ENCODE measurements at regions not wholly inside any gene's neighbourhood (a gene's known extent, or its start where the extent isn't known, plus 50 kb on each side); places are given as distances from the start of the nearest gene placed in this dataset.

- Histone ChIP-seq H4K8ac (ENCODE audit: low read length) (no peak overlapping the region), H4K91ac (ENCODE audit: low read length) (no peak overlapping the region), H3K36me3 (ENCODE audit: control insufficient read depth in 1 of 2, insufficient read depth in 2 of 2, low read depth in 1 of 2, low read length in 2 of 2) (no peaks in the 10 kb centered on the region), H3K4ac (ENCODE audit: low read depth in 1 of 2, low read length in 2 of 2) (no peak overlapping the region), H3K9me3 (ENCODE audit: control insufficient read depth, low read length) (no peaks in the 10 kb centered on the region), H2BK120ac (ENCODE audit: low read depth, low read length) (no peak overlapping the region), H3K79me1 (replicated peaks; ENCODE audit: low read length, poor library complexity, severe bottlenecking) (no peaks in the 10 kb centered on the region), H3K4me2 (ENCODE audit: low read length, poor library complexity, severe bottlenecking) (no peak overlapping the region), H2BK5ac (ENCODE audit: low read depth, low read length, poor library complexity, severe bottlenecking) (no peak overlapping the region), H2AK5ac (ENCODE audit: low read length, severe bottlenecking) (no peak overlapping the region), H3K4me1 (ENCODE audit: control insufficient read depth, insufficient read depth, low read depth, low read length) (no peaks in the 10 kb centered on the region), H3K23ac (ENCODE audit: low read length in 2 of 2) (no peak overlapping the region), H3K27me3 (ENCODE audit: control insufficient read depth in 1 of 2, insufficient read depth in 1 of 2, low read length in 2 of 2) (peaks cover 0 to under 1% of the 10 kb centered on the region in 2 experiments), H3K27ac (ENCODE audit: low read length, poor library complexity, severe bottlenecking) (no peak overlapping the region), H3K4me3 (ENCODE audit: insufficient read depth in 1 of 2, low read depth in 1 of 2, low read length in 2 of 2) (no peak overlapping the region), H3K18ac (ENCODE audit: low read depth in 1 of 2, low read length in 2 of 2) (no peak overlapping the region), H2BK12ac (ENCODE audit: low read length in 2 of 2) (no peak overlapping the region), H2BK15ac (ENCODE audit: low read depth, poor library complexity, severe bottlenecking) (no peak overlapping the region), H3K9ac (ENCODE audit: low read length) (no peak overlapping the region), H3K14ac (ENCODE audit: low read length in 2 of 2) (no peak overlapping the region), H2AFZ (ENCODE audit: low read depth, low read length) (no peak overlapping the region)
- DNase-seq, result no peak
- WGBS, result 71% methylated on average over 2 of the region's 2 CpGs
These were observed 246.4 kb upstream of the PIK3R1 start for GRCh38 chr5:67969176-67969575.

- no peak overlapping the region for H3K27ac ChIP-seq (ENCODE audit: low read length, poor library complexity, severe bottlenecking)
These were observed 248.8 kb upstream of the PIK3R1 start for GRCh38 chr5:67966712-67967111.

GRCh38 chr5:67964619-67965018 lies 250.9 kb upstream of the PIK3R1 start:
- no peak overlapping the region for H3K27ac ChIP-seq (ENCODE audit: low read length, poor library complexity, severe bottlenecking)
- peaks cover 3% of the 10 kb centered on the region for H3K4me1 ChIP-seq (ENCODE audit: control insufficient read depth, insufficient read depth, low read depth, low read length)
- H2BK5ac ChIP-seq (ENCODE audit: low read depth, low read length, poor library complexity, severe bottlenecking), result no peak overlapping the region
- no peak overlapping the region for H3K4ac ChIP-seq (ENCODE audit: low read depth in 1 of 2, low read length in 2 of 2)
- H3K4me2 ChIP-seq (ENCODE audit: low read length, poor library complexity, severe bottlenecking), result no peak overlapping the region
- H3K18ac ChIP-seq (ENCODE audit: low read depth in 1 of 2, low read length in 2 of 2), result no peak overlapping the region
- H3K9ac ChIP-seq (ENCODE audit: low read length), result no peak overlapping the region
- H4K91ac ChIP-seq (ENCODE audit: low read length), result no peak overlapping the region
- WGBS, result no CpG with 5 or more reads among the region's 2 CpGs
- H3K9me3 ChIP-seq (ENCODE audit: control insufficient read depth, low read length), result no peaks in the 10 kb centered on the region
- H3K36me3 ChIP-seq (ENCODE audit: control insufficient read depth in 1 of 2, insufficient read depth in 2 of 2, low read depth in 1 of 2, low read length in 2 of 2), result no peaks in the 10 kb centered on the region
- no peak overlapping the region for H2BK12ac ChIP-seq (ENCODE audit: low read length in 2 of 2)
- H2BK120ac ChIP-seq (ENCODE audit: low read depth, low read length), result no peak overlapping the region
- no peak for DNase-seq
- no peak overlapping the region for H4K8ac ChIP-seq (ENCODE audit: low read length)
- no peaks in the 10 kb centered on the region for H3K79me1 ChIP-seq (replicated peaks; ENCODE audit: low read length, poor library complexity, severe bottlenecking)
- no peak overlapping the region for H2AK5ac ChIP-seq (ENCODE audit: low read length, severe bottlenecking)
- H3K14ac ChIP-seq (ENCODE audit: low read length in 2 of 2), result no peak overlapping the region
- H2AFZ ChIP-seq (ENCODE audit: low read depth, low read length), result no peak overlapping the region
- H3K27me3 ChIP-seq (ENCODE audit: control insufficient read depth in 1 of 2, insufficient read depth in 1 of 2, low read length in 2 of 2), result peaks cover 0 to 5% of the 10 kb centered on the region in 2 experiments
- H2BK15ac ChIP-seq (ENCODE audit: low read depth, poor library complexity, severe bottlenecking), result no peak overlapping the region
- no peak overlapping the region for H3K23ac ChIP-seq (ENCODE audit: low read length in 2 of 2)
- no peak overlapping the region for H3K4me3 ChIP-seq (ENCODE audit: insufficient read depth in 1 of 2, low read depth in 1 of 2, low read length in 2 of 2)

More at GRCh38 chr5:67966712-67967111, 248.8 kb upstream of the PIK3R1 start:
- H2BK5ac ChIP-seq (ENCODE audit: low read depth, low read length, poor library complexity, severe bottlenecking), result no peak overlapping the region
- H3K9ac ChIP-seq (ENCODE audit: low read length), result no peak overlapping the region
- no peak overlapping the region for H2BK12ac ChIP-seq (ENCODE audit: low read length in 2 of 2)
- H3K23ac ChIP-seq (ENCODE audit: low read length in 2 of 2), result no peak overlapping the region
- no peak overlapping the region for H3K4me3 ChIP-seq (ENCODE audit: insufficient read depth in 1 of 2, low read depth in 1 of 2, low read length in 2 of 2)
- peaks cover 0 to 5% of the 10 kb centered on the region in 2 experiments for H3K27me3 ChIP-seq (ENCODE audit: control insufficient read depth in 1 of 2, insufficient read depth in 1 of 2, low read length in 2 of 2)
- no peak overlapping the region for H3K4ac ChIP-seq (ENCODE audit: low read depth in 1 of 2, low read length in 2 of 2)
- no peak overlapping the region for H4K8ac ChIP-seq (ENCODE audit: low read length)
- no peak overlapping the region for H2AFZ ChIP-seq (ENCODE audit: low read depth, low read length)
- H4K91ac ChIP-seq (ENCODE audit: low read length), result no peak overlapping the region
- no peaks in the 10 kb centered on the region for H3K36me3 ChIP-seq (ENCODE audit: control insufficient read depth in 1 of 2, insufficient read depth in 2 of 2, low read depth in 1 of 2, low read length in 2 of 2)
- no CpG with 5 or more reads among the region's 1 CpG for WGBS
- no peak overlapping the region for H3K14ac ChIP-seq (ENCODE audit: low read length in 2 of 2)
- no peaks in the 10 kb centered on the region for H3K4me1 ChIP-seq (ENCODE audit: control insufficient read depth, insufficient read depth, low read depth, low read length)
- no peak overlapping the region for H3K18ac ChIP-seq (ENCODE audit: low read depth in 1 of 2, low read length in 2 of 2)
- no peak for DNase-seq
- no peak overlapping the region for H2AK5ac ChIP-seq (ENCODE audit: low read length, severe bottlenecking)
- H2BK120ac ChIP-seq (ENCODE audit: low read depth, low read length), result no peak overlapping the region
- no peaks in the 10 kb centered on the region for H3K9me3 ChIP-seq (ENCODE audit: control insufficient read depth, low read length)
- no peaks in the 10 kb centered on the region for H3K79me1 ChIP-seq (replicated peaks; ENCODE audit: low read length, poor library complexity, severe bottlenecking)
- H3K4me2 ChIP-seq (ENCODE audit: low read length, poor library complexity, severe bottlenecking), result no peak overlapping the region
- H2BK15ac ChIP-seq (ENCODE audit: low read depth, poor library complexity, severe bottlenecking), result no peak overlapping the region

GRCh38 chr5:67963789-67964519 lies 251.6 kb upstream of the PIK3R1 start:
- peaks cover 0 to 5% of the 10 kb centered on the region in 2 experiments for H3K27me3 ChIP-seq (ENCODE audit: control insufficient read depth in 1 of 2, insufficient read depth in 1 of 2, low read length in 2 of 2)
- H2AK5ac ChIP-seq (ENCODE audit: low read length, severe bottlenecking), result no peak overlapping the region
- H3K4me1 ChIP-seq (ENCODE audit: control insufficient read depth, insufficient read depth, low read depth, low read length), result peaks cover 3% of the 10 kb centered on the region
- no peak overlapping the region for H2BK5ac ChIP-seq (ENCODE audit: low read depth, low read length, poor library complexity, severe bottlenecking)
- H2BK12ac ChIP-seq (ENCODE audit: low read length in 2 of 2), result no peak overlapping the region
- no peak for DNase-seq
- no peak overlapping the region for H4K91ac ChIP-seq (ENCODE audit: low read length)
- H2AFZ ChIP-seq (ENCODE audit: low read depth, low read length), result no peak overlapping the region
- H3K9ac ChIP-seq (ENCODE audit: low read length), result no peak overlapping the region
- no peak overlapping the region for H3K27ac ChIP-seq (ENCODE audit: low read length, poor library complexity, severe bottlenecking)
- no peaks in the 10 kb centered on the region for H3K9me3 ChIP-seq (ENCODE audit: control insufficient read depth, low read length)
- H4K8ac ChIP-seq (ENCODE audit: low read length), result peak overlapping the region; percentile 49
- H2BK15ac ChIP-seq (ENCODE audit: low read depth, poor library complexity, severe bottlenecking), result no peak overlapping the region
- no peak overlapping the region for H3K23ac ChIP-seq (ENCODE audit: low read length in 2 of 2)
- WGBS, result 93% methylated on average over 2 of the region's 4 CpGs
- H3K4ac ChIP-seq (ENCODE audit: low read depth in 1 of 2, low read length in 2 of 2), result no peak overlapping the region
- H2BK120ac ChIP-seq (ENCODE audit: low read depth, low read length), result no peak overlapping the region
- H3K36me3 ChIP-seq (ENCODE audit: control insufficient read depth in 1 of 2, insufficient read depth in 2 of 2, low read depth in 1 of 2, low read length in 2 of 2), result no peaks in the 10 kb centered on the region
- H3K4me2 ChIP-seq (ENCODE audit: low read length, poor library complexity, severe bottlenecking), result no peak overlapping the region
- H3K79me1 ChIP-seq (replicated peaks; ENCODE audit: low read length, poor library complexity, severe bottlenecking), result no peaks in the 10 kb centered on the region
- no peak overlapping the region for H3K18ac ChIP-seq (ENCODE audit: low read depth in 1 of 2, low read length in 2 of 2)
- peak overlapping the region in 1 of 2 experiments; percentile 68 for H3K14ac ChIP-seq (ENCODE audit: low read length in 2 of 2)
- no peak overlapping the region for H3K4me3 ChIP-seq (ENCODE audit: insufficient read depth in 1 of 2, low read depth in 1 of 2, low read length in 2 of 2)
